Hematopoietic multipotent progenitor cell treated with erythropoietin and hydrocortisone succinate and interleukin-3 and kit ligand, for 8 days (in vitro differentiated cells): ENCODE measurements at regions not wholly inside any gene's neighbourhood (a gene's known extent, or its start where the extent isn't known, plus 50 kb on each side); places are given as distances from the start of the nearest gene placed in this dataset.
"Not testable (repeated sequence)": the region's sequence is repeated elsewhere in the genome, so short reads cannot be mapped to it uniquely, and the experiment has no call there.

Experiments used
- DNase-seq: peaks from one replicate; pipeline ENCODE4 v3.0.0-alpha.2; 2015

DNA sequence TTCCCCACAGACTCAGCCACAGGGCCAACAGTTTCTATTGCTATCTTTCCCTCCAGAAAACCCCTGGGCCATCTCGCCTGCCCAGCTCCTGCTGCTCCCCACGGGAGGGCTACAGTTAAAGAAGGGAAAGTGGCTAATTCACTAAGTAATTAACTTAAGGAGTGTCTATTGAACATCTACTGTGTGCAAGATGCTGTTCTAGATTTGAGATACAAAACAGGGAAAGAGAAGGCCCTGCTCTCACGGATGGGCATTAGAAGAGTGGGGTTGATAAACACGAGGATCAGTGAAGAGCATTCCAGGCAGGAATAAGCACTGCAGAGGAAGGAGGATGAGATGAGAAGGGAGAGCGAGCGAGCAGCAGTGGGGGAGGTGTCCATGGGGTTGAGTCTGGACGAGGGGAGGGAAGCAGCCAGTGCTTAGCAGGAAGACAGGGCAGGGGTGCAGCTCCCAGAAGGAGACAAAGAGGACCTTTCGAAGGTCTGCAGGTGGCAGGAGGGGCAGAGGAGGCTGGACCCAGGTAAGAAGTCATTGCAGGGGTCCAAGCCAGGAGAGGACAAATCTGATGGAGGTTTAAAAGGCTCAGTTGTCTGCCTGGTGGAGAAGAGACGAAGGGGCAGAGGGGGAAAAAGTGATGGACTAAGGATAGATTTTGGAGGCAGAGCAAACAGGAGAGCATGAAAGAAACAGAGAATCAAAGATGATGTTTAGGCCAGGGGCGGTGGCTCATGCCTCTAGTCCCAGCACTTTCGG is 64.7 kb downstream of the KLF15 start:
- DNase-seq: no peak

DNA sequence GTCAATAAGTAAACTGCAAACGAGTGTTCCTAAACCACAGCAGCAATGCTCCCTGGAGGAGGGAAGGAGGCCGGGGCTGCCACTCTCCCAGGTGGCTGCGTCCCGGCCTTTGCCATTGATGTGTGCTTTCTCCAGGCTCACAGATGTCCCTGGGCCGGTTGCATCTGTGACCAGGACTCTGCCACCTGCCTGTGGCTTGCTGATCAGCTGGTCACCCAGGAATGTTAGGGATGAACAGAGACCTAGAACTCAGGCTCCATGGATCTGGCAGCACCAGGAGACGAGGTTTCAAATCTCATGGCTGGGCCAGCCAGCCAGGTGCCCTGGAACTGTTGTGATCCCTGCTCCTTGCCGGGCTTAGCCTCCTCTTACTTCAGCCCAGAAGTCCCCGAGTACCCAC is 65.7 kb downstream of the KLF15 start:
- DNase-seq: no peak

DNA sequence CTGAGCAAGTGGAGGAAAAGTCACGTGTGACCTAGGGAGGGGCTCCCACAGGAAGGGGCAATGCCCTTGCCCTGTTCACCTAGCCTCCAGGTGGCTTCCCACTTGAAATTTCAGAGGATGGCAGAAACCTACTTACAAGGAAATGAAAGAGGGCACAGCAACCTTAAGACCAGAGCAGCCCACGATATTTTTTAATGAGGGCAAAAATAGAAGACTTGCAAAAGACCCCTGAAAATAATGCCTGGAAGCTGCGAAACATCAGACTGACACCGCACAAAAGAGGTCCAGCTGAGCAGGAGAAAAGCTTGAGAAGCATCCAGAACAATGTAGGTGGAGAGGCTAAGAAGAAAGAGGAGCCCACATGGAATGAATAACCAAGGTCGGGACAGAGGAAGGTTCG is 66.1 kb downstream of the KLF15 start:
- DNase-seq: no peak

DNA sequence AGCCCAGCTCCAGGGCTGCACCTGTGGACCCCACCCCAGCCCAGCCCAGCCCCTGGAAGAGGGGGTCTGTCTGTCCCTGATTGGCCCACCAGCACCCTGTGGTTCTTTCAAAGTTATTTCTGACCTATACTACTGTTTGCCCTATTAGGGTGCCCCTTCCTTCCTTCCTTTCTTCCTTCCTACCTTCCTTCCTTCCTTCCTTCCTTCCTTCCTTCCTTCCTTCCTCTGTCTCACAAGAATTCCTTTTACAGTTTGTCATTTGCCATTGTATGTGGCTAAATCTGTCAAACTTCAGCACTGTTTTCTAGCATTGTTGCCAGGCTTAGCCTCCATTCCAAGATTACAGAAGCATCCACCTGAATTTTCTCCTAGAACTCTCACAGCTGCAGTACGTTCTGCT is 66.9 kb downstream of the KLF15 start:
- no peak for DNase-seq

DNA sequence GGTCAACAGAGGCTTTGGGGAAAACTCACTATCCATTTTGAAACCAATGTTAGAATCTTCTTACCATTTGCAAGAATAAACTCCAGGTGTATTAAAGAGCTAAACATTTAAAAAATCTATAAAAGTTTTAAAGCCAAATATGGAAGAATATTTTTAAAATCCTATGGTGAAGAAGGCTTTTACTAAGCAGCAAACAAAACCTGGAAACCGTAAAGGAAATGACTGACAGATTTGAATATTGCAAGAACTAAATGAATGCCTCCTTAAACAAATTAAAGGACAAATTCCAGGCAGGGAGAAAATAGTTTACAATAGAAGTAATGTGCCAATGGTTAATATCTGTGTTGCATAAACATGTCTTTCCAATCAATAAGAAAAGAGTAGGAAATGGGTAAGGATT is 68.1 kb downstream of the KLF15 start:
- DNase-seq: no peak

DNA sequence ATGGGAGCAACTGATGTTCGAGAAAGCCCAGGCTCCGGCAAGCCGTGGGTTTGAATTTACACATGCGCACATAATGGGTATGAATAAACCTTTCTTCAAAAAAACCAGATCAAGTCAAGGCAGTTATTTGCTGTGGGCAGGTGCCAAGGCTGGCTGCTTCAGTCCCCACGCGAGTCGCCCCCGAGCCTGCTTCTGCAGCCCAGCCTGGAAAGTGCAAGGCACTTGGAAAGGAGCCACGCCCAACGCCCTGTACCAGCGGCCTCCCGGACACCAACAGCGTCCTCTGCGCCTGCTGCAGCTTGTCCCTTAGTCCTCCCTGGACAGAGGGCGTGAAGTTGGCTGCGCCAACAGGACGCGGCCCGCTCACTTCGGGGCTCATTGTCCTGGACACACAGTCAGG is 68.9 kb downstream of the KLF15 start:
- no peak for DNase-seq

DNA sequence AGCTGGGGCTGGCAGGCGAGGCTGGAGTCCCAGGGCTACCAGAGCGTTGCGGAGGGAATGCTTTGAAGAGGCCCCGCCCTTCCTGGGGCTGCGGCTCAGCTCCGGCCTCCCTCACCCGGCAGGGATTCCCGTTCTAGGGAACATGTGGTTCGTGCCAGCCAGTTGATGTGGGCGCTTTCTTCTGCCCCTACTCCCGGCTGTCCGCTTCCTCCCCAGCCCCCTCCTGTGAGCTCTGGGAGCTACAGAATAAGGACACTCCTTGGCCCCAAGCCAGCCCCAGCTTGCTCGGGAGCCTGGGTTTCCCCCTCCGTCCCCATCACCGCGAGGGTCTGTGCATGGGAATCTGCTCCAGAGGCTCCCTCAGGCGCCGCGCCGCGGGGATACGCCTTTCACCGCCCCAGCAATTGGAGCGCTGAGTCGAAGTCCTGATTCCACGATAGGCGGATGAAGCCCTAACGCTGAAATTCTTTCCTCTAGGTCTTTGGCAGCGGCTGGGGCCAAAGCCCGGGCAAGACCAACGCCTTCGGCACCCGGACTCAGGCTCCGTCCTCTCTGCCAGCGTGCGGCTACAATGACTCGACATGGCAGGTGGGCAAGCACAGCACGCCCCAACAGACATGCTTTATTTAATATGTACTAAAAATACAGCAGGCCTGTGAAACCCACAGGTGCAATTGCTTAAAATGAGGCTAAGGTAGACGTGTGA is 69.5 kb downstream of the KLF15 start:
- no peak for DNase-seq

DNA sequence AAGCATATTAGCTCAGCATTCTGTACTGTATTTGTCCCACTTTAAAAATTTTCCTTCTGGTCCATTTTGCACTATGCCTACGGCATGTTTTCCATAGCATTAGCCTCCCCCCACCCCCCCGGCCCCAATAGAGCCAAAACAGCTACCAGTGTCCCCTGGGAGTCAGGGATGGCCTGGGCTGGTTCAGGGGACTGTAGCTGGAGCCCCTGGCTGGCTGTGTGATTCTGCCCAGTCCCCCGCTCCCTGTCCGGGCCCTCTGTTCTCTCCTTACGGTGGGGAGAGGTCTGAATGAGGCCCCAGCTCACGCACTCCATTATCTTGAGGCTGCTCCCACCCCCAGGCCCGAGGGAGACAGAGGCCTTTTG is 70.1 kb downstream of the KLF15 start:
- DNase-seq: no peak

DNA sequence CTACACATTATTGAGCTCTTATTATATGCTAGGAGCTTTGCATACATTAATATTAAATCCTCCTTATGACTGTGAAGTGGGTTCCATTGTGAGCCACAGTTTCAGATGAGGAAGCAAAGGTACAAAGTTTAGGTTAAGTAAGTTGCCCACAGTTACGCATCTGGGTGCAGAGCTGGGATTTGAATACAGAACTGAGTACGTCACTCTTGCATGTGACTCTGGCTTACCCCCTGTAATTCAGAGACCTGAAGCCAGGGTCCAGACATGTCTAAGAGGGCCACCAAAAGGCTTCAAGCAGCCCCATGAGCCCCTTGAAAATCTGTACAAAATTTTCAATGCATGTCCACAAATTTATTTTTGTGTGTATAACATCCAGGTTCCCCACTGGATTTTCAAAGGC is 71.8 kb downstream of the KLF15 start:
- no peak for DNase-seq

DNA sequence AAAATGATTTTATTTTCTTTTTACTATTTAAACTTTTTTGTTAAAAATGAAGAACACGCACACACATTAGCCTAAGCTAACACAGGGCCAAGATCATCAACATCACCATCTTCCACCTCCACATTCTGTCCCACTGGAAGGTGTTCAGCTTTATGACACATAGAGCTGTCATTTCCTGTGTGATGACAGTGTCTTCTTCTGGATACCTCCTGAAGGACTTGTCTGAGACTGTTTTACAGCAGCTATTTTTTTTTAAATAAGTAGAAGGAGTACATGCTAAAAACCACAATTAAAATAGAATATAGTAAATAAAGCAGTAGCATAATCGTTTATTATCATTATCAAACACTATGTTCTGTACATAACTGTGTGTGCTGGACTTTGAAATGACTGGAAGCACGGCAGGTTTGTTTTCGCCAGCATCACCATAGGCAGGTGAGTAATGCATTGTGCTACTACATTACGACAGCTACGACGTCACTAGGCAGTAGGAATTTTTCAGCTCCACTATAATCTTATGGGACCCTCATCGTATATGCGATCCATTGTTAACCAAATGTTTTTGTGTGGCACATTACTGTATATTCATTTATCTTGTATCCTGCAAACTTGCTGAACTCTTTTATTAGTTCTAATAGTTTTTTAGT is 72.8 kb downstream of the KLF15 start:
- no peak for DNase-seq

DNA sequence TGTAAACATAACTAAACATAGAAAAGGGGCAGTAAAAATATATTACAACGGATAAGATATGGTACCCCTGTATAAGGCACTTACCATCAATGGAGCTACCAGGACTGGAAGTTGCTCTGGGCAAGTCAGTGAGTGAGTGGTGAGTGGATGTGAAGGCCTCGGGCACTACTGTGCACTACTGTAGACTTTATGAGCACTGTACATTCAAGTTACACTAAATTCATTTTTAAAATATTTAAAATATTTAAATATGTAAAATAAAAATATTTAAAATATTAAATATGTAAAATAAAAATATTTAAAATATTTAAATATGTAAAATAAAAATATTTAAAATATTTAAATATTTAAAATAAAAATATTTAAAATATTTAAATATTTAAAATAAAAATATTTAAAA is 73.6 kb downstream of the KLF15 start:
- not testable (repeated sequence) for DNase-seq

DNA sequence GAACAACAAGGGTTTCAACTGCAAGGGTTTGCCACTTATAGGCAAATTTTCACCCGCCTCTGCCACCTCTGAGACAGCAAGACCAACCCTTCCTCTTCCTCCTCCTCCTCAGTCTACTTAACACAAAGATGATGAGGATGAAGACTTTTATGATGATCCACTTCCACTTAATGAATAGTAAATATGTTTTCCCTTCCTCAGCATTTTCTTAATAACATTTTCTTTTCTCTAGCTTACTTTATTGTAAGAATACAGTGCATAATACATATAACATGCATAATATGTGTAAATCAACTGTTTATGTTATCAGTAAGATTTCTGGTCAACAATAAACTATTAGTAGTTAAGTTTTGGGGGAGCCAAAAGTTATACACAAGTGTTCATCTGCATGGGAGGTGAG is 77.4 kb downstream of the KLF15 start:
- no peak for DNase-seq

DNA sequence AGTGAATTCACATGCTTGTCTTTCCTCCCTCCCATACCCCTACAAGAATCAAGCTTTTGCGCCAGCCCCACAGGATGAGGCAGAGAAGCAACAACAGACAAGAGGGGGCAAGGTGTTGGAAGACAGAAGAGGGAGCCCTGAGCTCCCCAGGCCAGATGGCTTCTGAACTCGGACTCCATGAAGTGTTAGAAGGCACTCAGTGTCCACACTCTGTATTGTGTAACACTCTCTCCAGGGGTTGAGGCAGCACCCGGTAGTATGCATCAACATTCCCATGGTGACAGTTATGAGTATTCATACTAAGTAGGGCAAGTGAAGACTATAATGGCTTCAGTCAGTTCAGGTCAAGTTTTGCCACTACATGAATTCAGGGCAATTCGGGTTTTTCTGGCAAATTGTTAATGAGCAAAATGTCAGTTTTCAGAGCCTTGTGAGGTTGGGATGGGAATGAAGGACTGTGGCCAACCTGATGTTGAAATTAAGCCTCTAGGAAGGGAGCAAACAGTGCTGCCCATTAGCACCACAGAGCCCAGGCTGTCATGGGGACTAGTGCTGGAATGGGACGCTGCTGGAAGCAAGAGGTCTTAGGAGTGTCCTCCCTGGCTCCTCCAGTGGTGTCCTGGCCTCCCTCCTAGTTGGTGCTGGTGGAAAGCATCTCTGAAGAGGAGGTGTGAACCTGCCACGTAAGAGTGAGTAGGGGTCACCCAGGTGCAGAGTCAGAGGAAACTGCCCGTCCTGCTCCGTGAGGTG is 79.4 kb downstream of the KLF15 start:
- no peak for DNase-seq

DNA sequence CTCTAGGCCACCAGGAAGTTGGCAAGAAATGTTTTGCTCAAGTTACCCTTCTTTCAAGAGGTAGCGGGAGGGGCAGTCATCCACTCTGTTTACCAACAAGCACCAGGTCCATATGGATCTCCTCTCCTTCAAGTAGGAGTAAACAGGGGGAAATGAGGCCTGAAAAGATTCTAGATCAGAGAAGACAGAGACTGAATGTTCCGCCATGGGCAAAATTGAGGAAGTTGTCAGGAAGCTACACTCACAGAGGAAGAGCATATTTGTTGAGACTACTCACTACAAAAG is 81.6 kb downstream of the KLF15 start:
- DNase-seq: no peak

DNA sequence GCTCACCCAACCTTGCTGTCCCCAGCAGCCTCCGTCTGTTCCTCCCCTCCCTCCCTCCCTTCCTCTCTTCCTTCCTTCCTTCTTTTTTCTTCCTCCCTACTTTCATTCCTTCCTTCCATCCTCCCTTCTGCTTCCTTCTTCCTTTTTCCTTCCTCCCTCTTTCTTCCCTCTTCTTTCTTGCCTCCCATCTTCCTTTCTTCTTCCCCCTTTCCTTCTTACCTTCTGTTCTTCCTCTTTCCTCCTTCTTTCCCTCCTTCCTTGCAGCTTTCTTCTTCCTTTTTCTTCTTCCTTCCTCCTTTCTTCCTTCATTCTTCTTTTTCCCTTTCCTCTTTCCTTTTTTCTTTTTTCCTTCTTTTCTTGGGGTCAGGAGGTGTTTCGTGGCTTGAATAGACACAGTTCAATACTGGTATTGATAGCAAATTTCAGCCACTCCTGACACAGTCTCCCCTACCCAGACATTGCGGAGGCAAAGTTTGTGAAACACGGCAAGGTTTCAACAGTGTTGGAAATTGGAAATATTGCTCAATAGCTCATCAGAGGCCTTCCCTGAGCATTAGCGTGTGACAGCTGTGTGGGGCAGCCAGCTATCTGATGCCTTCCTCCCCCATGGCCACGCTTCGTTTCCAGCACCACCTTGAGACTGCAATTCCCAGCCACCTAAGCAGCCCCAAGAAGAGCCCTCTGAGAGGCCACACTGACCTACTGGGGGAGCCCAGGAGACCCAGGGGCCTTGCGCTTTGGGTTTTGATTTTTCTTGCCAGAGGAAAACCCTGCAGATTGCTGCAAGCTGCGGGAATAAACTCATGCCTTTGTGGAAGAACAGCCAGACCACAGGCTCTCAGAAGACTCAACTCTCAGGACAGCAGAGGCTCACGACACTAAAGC is 82.2 kb downstream of the KLF15 start:
- no peak for DNase-seq

DNA sequence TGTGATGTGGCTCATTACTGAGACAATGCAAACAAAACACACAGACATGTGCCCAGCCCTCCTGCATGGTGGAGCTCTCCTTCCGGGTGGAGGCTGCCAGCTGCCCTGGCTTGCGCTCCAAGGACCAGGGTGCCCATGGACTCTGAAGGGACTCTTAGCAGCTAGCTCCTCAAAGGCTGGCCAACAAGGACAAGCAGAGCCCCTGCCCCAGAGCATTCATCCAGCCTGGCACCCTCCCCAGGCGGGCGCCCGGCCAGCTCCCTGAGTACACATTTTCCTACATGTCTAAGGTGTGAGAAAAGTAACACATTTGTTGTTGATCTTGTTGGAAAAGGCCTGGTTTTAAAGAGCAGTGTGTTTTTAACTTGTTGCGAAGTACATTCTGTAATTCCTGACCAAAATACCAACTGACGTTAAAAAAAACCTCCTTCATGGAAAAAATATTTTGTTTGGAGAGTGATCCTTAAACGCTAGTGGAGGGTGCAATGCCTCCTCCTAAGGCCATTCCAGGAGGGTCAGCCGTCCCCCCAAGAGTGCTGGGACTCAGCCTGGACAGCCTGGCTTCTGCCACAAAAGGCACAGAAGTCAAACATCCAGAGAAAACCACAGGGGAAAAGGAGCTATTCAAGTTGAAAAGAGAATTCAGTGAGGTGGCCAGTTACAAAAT is 86.9 kb downstream of the KLF15 start:
- no peak for DNase-seq

DNA sequence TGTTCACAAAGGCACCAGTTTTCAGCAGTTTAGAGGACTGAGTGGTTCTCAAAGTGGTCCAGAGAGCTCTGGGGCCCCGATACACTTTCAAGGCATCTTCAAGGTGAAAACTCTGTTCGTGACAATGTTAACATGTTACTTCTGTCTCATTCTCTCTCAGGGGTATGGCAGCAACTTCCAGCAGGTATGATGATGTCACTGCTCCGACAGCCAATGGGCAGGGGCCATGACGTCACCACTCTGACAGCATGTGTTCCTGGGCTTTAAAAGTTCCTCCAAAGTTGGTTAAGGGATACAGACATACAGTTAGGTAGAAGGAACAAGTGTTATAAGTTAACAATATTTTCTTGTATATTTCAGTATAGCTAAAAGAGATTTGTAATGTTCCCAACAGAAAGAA is 87.9 kb downstream of the KLF15 start:
- no peak for DNase-seq

DNA sequence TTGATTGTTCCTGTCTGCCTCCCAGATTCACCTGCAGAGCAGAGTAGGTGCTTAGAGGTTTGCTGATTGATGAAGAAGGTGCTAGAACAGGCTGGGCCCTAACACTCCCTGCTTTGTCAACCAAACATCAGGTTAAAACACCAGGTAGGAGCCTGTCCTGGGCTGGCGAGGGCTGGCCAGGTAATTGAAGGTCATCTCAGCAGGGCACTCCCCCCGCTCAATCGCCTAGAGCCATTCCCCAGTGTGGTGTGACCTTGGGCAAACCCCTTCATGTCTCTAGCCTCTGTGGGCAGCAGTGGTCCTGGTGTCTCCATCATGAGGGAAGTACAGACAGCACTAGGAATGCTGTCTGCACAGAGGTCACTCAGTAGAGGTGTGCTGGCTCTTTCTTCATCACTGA is 88.3 kb downstream of the KLF15 start:
- DNase-seq: no peak

DNA sequence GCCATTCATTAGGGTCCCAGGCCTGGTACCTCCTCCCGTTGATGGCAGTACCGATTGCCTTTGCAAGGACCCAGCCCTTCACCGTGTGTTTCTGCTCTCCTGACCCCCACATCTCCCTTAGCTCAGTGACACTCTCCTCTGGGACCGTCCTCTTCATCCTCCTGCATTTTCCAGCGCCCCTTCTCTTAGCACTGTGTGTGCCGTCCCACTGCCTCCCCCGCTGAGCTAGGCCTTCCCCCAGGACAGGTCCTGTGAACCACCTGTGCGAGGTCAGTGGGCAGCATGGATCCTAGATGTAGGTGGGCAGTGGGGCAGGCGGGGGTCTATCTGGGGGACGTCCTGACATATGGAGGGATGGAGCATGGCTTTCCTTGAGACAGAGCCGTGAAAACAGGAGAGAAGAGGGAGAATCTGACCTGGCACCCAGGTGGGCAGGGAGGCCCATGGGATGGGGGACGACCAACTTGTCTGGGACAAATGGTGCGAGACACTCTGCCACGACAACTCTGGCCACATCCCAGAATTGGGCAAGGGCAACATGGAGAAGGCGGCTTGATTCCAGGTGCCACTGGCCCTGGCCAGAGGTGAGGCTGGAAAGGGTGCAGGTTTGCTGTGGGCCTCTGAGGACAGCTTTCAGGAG is 87.7 kb upstream of the ALDH1L1 start:
- no peak for DNase-seq

DNA sequence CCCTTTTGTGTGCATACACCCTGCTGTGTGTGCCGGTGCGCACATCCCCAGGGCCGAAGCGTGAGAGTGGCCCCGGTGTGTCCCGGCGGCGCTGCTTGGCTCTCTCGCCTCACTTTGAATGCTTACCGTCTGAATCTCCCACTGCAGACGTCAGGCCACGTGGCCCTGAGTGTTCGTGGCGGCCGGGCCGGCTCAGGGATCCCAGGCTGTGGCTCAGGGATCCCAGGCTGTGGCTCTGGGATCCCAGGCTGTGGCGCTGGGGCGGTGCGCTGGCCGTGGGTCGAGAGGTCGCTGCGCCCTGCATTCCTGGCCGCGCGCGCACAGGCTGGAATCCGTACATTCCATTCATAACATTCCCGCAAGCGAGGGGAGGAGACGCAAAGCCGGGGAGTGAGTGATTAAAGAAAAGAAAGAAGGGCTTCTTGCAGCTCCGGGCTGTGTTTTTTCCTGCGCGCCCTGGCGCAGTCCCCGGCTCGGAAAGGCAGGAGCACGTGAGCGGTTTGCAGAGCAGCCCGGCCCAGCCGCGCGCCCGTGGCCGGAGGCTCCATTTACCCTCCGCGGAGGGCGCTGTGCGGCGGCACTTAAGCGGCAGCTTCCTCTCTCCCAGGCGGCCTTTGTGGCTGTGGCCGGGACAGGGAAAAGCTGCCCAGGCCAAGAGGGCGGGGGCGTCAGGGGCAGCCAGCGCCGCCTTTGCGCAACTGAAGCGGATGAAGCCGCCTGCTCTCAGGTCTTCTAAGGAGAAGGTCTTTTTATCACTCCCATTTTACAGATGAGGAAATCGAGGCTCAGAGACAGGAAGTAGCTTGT is 87.0 kb upstream of the ALDH1L1 start:
- no peak for DNase-seq

DNA sequence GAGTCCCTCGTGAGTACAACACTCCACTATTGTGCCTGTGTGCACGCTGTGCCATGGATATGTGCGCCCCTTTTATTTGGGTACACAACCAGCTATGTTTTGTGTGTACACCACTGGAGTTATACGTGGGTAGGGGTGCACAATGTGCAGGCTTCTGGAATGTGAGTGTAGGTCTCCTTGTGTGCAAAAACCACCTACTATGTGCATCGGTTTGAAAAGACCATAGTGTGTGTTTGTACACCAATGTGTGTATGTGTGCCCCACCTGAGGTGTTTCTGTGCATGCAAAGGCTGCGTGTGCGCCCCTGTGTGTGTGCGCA is 86.4 kb upstream of the ALDH1L1 start:
- no peak for DNase-seq
